ENCODE measurements at regions not wholly inside any gene's neighbourhood (a gene's known extent, or its start where the extent isn't known, plus 50 kb on each side); places are given as distances from the start of the nearest gene placed in this dataset.
A peak's percentile ranks its signal among the peaks of the same experiment; 100 is the strongest.

- H3K4me3 ChIP-seq (ENCODE audit: low read length) = no peak overlapping the region
- H4K20me1 ChIP-seq (ENCODE audit: insufficient read depth, low read depth, low read length) = no peaks in the 10 kb centered on the region
- no peak overlapping the region for H2AFZ ChIP-seq (ENCODE audit: low read length)
- no peaks in the 10 kb centered on the region for H3K79me2 ChIP-seq (ENCODE audit: low read length)
- H3K27me3 ChIP-seq (ENCODE audit: low read length) = no peaks in the 10 kb centered on the region
- no peak overlapping the region for H3K27ac ChIP-seq (ENCODE audit: low read length)
- no peaks in the 10 kb centered on the region for H3K36me3 ChIP-seq (ENCODE audit: insufficient read depth, low read length)
- no peak overlapping the region for H3K4me2 ChIP-seq (ENCODE audit: low read depth, low read length, poor library complexity, severe bottlenecking)
- no peaks in the 10 kb centered on the region for H3K9me2 ChIP-seq (replicated peaks; ENCODE audit: insufficient read depth, low read length)
- peaks cover 4% of the 10 kb centered on the region; the same call in 1 of the 2 replicates for H3K4me1 ChIP-seq (ENCODE audit: low read length)
- DNase-seq = peak; percentile 59
- H3K9ac ChIP-seq (ENCODE audit: low read length) = no peak overlapping the region
- no peaks in the 10 kb centered on the region for H3K9me3 ChIP-seq (ENCODE audit: low read length)
Measured at GRCh38 chr3:66138336-66139313, 82.2 kb upstream of the SLC25A26 start.

GRCh38 chr3:66136597-66136996 is 84.2 kb upstream of the SLC25A26 start:
- H3K27me3 ChIP-seq (ENCODE audit: low read length) = no peaks in the 10 kb centered on the region
- H3K4me3 ChIP-seq (ENCODE audit: low read length) = no peak overlapping the region
- H4K20me1 ChIP-seq (ENCODE audit: insufficient read depth, low read depth, low read length) = no peaks in the 10 kb centered on the region
- no peak overlapping the region for H2AFZ ChIP-seq (ENCODE audit: low read length)
- H3K9me2 ChIP-seq (replicated peaks; ENCODE audit: insufficient read depth, low read length) = no peaks in the 10 kb centered on the region
- H3K9me3 ChIP-seq (ENCODE audit: low read length) = no peaks in the 10 kb centered on the region
- peaks cover 4% of the 10 kb centered on the region; the same call in 1 of the 2 replicates for H3K4me1 ChIP-seq (ENCODE audit: low read length)
- H3K9ac ChIP-seq (ENCODE audit: low read length) = no peak overlapping the region
- DNase-seq = no peak
- no peaks in the 10 kb centered on the region for H3K36me3 ChIP-seq (ENCODE audit: insufficient read depth, low read length)
- H3K27ac ChIP-seq (ENCODE audit: low read length) = no peak overlapping the region
- H3K79me2 ChIP-seq (ENCODE audit: low read length) = no peaks in the 10 kb centered on the region
- no peak overlapping the region for H3K4me2 ChIP-seq (ENCODE audit: low read depth, low read length, poor library complexity, severe bottlenecking)

GRCh38 chr3:66133853-66134445 is 86.9 kb upstream of the SLC25A26 start:
- Histone ChIP-seq H3K4me1 (ENCODE audit: low read length) (peaks cover 1% of the 10 kb centered on the region; the same call in 1 of the 2 replicates), H4K20me1 (ENCODE audit: insufficient read depth, low read depth, low read length) (no peaks in the 10 kb centered on the region), H3K9me2 (replicated peaks; ENCODE audit: insufficient read depth, low read length) (no peaks in the 10 kb centered on the region), H3K79me2 (ENCODE audit: low read length) (no peaks in the 10 kb centered on the region), H2AFZ (ENCODE audit: low read length) (no peak overlapping the region), H3K27ac (ENCODE audit: low read length) (no peak overlapping the region), H3K9ac (ENCODE audit: low read length) (no peak overlapping the region), H3K27me3 (ENCODE audit: low read length) (no peaks in the 10 kb centered on the region), H3K4me2 (ENCODE audit: low read depth, low read length, poor library complexity, severe bottlenecking) (no peak overlapping the region), H3K36me3 (ENCODE audit: insufficient read depth, low read length) (no peaks in the 10 kb centered on the region), H3K9me3 (ENCODE audit: low read length) (no peaks in the 10 kb centered on the region), H3K4me3 (ENCODE audit: low read length) (no peak overlapping the region)
- no peak for DNase-seq

GRCh38 chr3:66133050-66133757 is 87.6 kb upstream of the SLC25A26 start:
- Histone ChIP-seq H3K79me2 (ENCODE audit: low read length) (no peaks in the 10 kb centered on the region), H3K4me1 (ENCODE audit: low read length) (no peaks in the 10 kb centered on the region), H4K20me1 (ENCODE audit: insufficient read depth, low read depth, low read length) (no peaks in the 10 kb centered on the region), H3K27me3 (ENCODE audit: low read length) (no peaks in the 10 kb centered on the region), H3K9me2 (replicated peaks; ENCODE audit: insufficient read depth, low read length) (no peaks in the 10 kb centered on the region), H3K4me2 (ENCODE audit: low read depth, low read length, poor library complexity, severe bottlenecking) (no peak overlapping the region), H2AFZ (ENCODE audit: low read length) (no peak overlapping the region), H3K36me3 (ENCODE audit: insufficient read depth, low read length) (no peaks in the 10 kb centered on the region), H3K9me3 (ENCODE audit: low read length) (no peaks in the 10 kb centered on the region), H3K27ac (ENCODE audit: low read length) (no peak overlapping the region), H3K4me3 (ENCODE audit: low read length) (no peak overlapping the region), H3K9ac (ENCODE audit: low read length) (no peak overlapping the region)
- DNase-seq = no peak

- DNase-seq = no peak
- Histone ChIP-seq H3K36me3 (ENCODE audit: insufficient read depth, low read length) (no peaks in the 10 kb centered on the region), H3K79me2 (ENCODE audit: low read length) (no peaks in the 10 kb centered on the region), H3K9ac (ENCODE audit: low read length) (no peak overlapping the region), H3K9me3 (ENCODE audit: low read length) (no peaks in the 10 kb centered on the region), H2AFZ (ENCODE audit: low read length) (no peak overlapping the region), H3K27me3 (ENCODE audit: low read length) (no peaks in the 10 kb centered on the region), H4K20me1 (ENCODE audit: insufficient read depth, low read depth, low read length) (no peaks in the 10 kb centered on the region), H3K27ac (ENCODE audit: low read length) (no peak overlapping the region), H3K9me2 (replicated peaks; ENCODE audit: insufficient read depth, low read length) (no peaks in the 10 kb centered on the region), H3K4me3 (ENCODE audit: low read length) (no peak overlapping the region), H3K4me2 (ENCODE audit: low read depth, low read length, poor library complexity, severe bottlenecking) (no peak overlapping the region), H3K4me1 (ENCODE audit: low read length) (no peaks in the 10 kb centered on the region)
Measured at GRCh38 chr3:66128623-66129022, 89.9 kb upstream of the MAGI1 start.

- H3K36me3 ChIP-seq (ENCODE audit: insufficient read depth, low read length) = no peaks in the 10 kb centered on the region
- no peaks in the 10 kb centered on the region for H3K79me2 ChIP-seq (ENCODE audit: low read length)
- H3K4me2 ChIP-seq (ENCODE audit: low read depth, low read length, poor library complexity, severe bottlenecking) = no peak overlapping the region
- H3K4me3 ChIP-seq (ENCODE audit: low read length) = no peak overlapping the region
- no peaks in the 10 kb centered on the region for H3K9me2 ChIP-seq (replicated peaks; ENCODE audit: insufficient read depth, low read length)
- no peak for DNase-seq
- no peaks in the 10 kb centered on the region for H3K4me1 ChIP-seq (ENCODE audit: low read length)
- no peak overlapping the region for H2AFZ ChIP-seq (ENCODE audit: low read length)
- no peaks in the 10 kb centered on the region for H4K20me1 ChIP-seq (ENCODE audit: insufficient read depth, low read depth, low read length)
- H3K9me3 ChIP-seq (ENCODE audit: low read length) = no peaks in the 10 kb centered on the region
- H3K9ac ChIP-seq (ENCODE audit: low read length) = no peak overlapping the region
- no peaks in the 10 kb centered on the region for H3K27me3 ChIP-seq (ENCODE audit: low read length)
- H3K27ac ChIP-seq (ENCODE audit: low read length) = no peak overlapping the region
Measured at GRCh38 chr3:66121318-66121717, 82.6 kb upstream of the MAGI1 start.

GRCh38 chr3:66115858-66116654 is 77.3 kb upstream of the MAGI1 start:
- Histone ChIP-seq H3K9me3 (ENCODE audit: low read length) (no peaks in the 10 kb centered on the region), H4K20me1 (ENCODE audit: insufficient read depth, low read depth, low read length) (no peaks in the 10 kb centered on the region), H3K79me2 (ENCODE audit: low read length) (no peaks in the 10 kb centered on the region), H3K4me3 (ENCODE audit: low read length) (no peak overlapping the region), H3K27ac (ENCODE audit: low read length) (no peak overlapping the region), H3K27me3 (ENCODE audit: low read length) (no peaks in the 10 kb centered on the region), H3K4me2 (ENCODE audit: low read depth, low read length, poor library complexity, severe bottlenecking) (no peak overlapping the region), H3K36me3 (ENCODE audit: insufficient read depth, low read length) (no peaks in the 10 kb centered on the region), H3K4me1 (ENCODE audit: low read length) (no peaks in the 10 kb centered on the region), H3K9me2 (replicated peaks; ENCODE audit: insufficient read depth, low read length) (no peaks in the 10 kb centered on the region), H2AFZ (ENCODE audit: low read length) (no peak overlapping the region), H3K9ac (ENCODE audit: low read length) (no peak overlapping the region)
- DNase-seq = no peak

Measured in Karpas-422 (cell line).